ENCODE measurements at regions not wholly inside any gene's neighbourhood (a gene's known extent, or its start where the extent isn't known, plus 50 kb on each side); places are given as distances from the start of the nearest gene placed in this dataset.

- H3K36me3 Mint-ChIP-seq (ENCODE audit: low read depth) = no peaks in the 10 kb centered on the region; the same call in 2 of the 3 replicates
- Histone ChIP-seq H3K36me3 (ENCODE audit: insufficient read depth) (no peaks in the 10 kb centered on the region), H4K20me1 (replicated peaks; ENCODE audit: insufficient read depth) (no peaks in the 10 kb centered on the region), H3K4me1 (ENCODE audit: insufficient read depth) (no peaks in the 10 kb centered on the region; the same call in 1 of the 2 replicates), H3K9me2 (ENCODE audit: insufficient read depth) (no peaks in the 10 kb centered on the region), H3K27me3 (ENCODE audit: insufficient read depth) (no peaks in the 10 kb centered on the region), H3K27ac (ENCODE audit: low read depth) (no peak overlapping the region), H3K79me2 (replicated peaks; ENCODE audit: insufficient read depth) (no peaks in the 10 kb centered on the region), H2AFZ (no peak overlapping the region), H3K4me2 (no peak overlapping the region), H3K4me3 (no peak overlapping the region), H3F3A (replicated peaks; ENCODE audit: low read depth) (no peaks in the 10 kb centered on the region)
- TF ChIP-seq POLR2AphosphoS5 (IDR thresholded peaks at IDR 0.05; ENCODE audit: low read depth) (no peak), JUNB (IDR thresholded peaks at IDR 0.05; ENCODE audit: unreplicated experiment) (no peak)
- DNase-seq (ENCODE audit: low spot score) (no peak), ATAC-seq (no peak)
- peaks cover 4% of the 10 kb centered on the region; the same call in 2 of the 3 replicates for H3K4me1 Mint-ChIP-seq
- no peak overlapping the region for H3K4me3 Mint-ChIP-seq
- H3K27me3 Mint-ChIP-seq (ENCODE audit: insufficient read depth, low read depth, poor library complexity) = peaks cover 18% of the 10 kb centered on the region
- H3K27ac Mint-ChIP-seq = no peak overlapping the region
- no peaks in the 10 kb centered on the region; the same call in 2 of the 3 replicates for H3K9me3 Mint-ChIP-seq
Observed at GRCh38 chr11:71304045-71304444, 51.7 kb upstream of the SHANK2 start.

- no peak overlapping the region for H3K4me3 Mint-ChIP-seq
- peak; percentile 29 for DNase-seq (ENCODE audit: low spot score)
Observed at GRCh38 chr11:71302911-71303310, 50.5 kb upstream of the SHANK2 start.

More at GRCh38 chr11:71302911-71303310, 50.5 kb upstream of the SHANK2 start:
- no peaks in the 10 kb centered on the region for H3K27me3 ChIP-seq (ENCODE audit: insufficient read depth)
- TF ChIP-seq CTCF (conservative IDR thresholded peaks at IDR 0.05; ENCODE audit: low read depth in 2 of 2) = peak; percentile 30 to 33; a peak in 3 of 4 replicates
- TF ChIP-seq ETS1 (IDR thresholded peaks at IDR 0.05) = no peak
- no peaks in the 10 kb centered on the region; the same call in 2 of the 3 replicates for H3K9me3 Mint-ChIP-seq
- H3K79me2 ChIP-seq (replicated peaks; ENCODE audit: insufficient read depth) = no peaks in the 10 kb centered on the region
- no peaks in the 10 kb centered on the region for H3K9me2 ChIP-seq (ENCODE audit: insufficient read depth)
- H3K4me3 ChIP-seq = no peak overlapping the region
- no peak overlapping the region for H3K27ac ChIP-seq (ENCODE audit: low read depth)
- H3F3A ChIP-seq (replicated peaks; ENCODE audit: low read depth) = no peaks in the 10 kb centered on the region
- H3K4me2 ChIP-seq = no peak overlapping the region
- no peak overlapping the region for H3K27ac Mint-ChIP-seq
- no peak overlapping the region for H2AFZ ChIP-seq
- peaks cover 4% of the 10 kb centered on the region; the same call in 2 of the 3 replicates for H3K4me1 Mint-ChIP-seq
- no peaks in the 10 kb centered on the region for H3K36me3 ChIP-seq (ENCODE audit: insufficient read depth)
- peak; percentile 74 for ATAC-seq
- H3K27me3 Mint-ChIP-seq (ENCODE audit: insufficient read depth, low read depth, poor library complexity) = peaks cover 18% of the 10 kb centered on the region
- no peaks in the 10 kb centered on the region; the same call in 2 of the 3 replicates for H3K36me3 Mint-ChIP-seq (ENCODE audit: low read depth)
- H4K20me1 ChIP-seq (replicated peaks; ENCODE audit: insufficient read depth) = no peaks in the 10 kb centered on the region
- H3K4me1 ChIP-seq (ENCODE audit: insufficient read depth) = no peaks in the 10 kb centered on the region; the same call in 1 of the 2 replicates

All from GM23338 (cell line).